B cell (primary cell): ENCODE measurements at regions not wholly inside any gene's neighbourhood (a gene's known extent, or its start where the extent isn't known, plus 50 kb on each side); places are given as distances from the start of the nearest gene placed in this dataset.

Experiments used
- CTCF ChIP-seq: fragments of 200-600 bp; IDR thresholded peaks from one replicate; pipeline ENCODE4 v1.8.0; 2022; ENCODE audit warnings: antibody characterized with exemption, mild to moderate bottlenecking
- EZH2 ChIP-seq: IDR thresholded peaks from 2 replicates; pipeline ENCODE4 v1.6.1; 2012; ENCODE audit warnings: borderline replicate concordance, low read depth, mild to moderate bottlenecking, moderate library complexity, low read length; ENCODE audit not compliant: insufficient read depth, poor library complexity, severe bottlenecking

GRCh38 chr16:60991886-60992285, 1044.4 kb downstream of the CDH8 start:
- TF ChIP-seq EZH2 (no peak), CTCF (no peak)
